ENCODE measurements at regions not wholly inside any gene's neighbourhood (a gene's known extent, or its start where the extent isn't known, plus 50 kb on each side); places are given as distances from the start of the nearest gene placed in this dataset.

DNA sequence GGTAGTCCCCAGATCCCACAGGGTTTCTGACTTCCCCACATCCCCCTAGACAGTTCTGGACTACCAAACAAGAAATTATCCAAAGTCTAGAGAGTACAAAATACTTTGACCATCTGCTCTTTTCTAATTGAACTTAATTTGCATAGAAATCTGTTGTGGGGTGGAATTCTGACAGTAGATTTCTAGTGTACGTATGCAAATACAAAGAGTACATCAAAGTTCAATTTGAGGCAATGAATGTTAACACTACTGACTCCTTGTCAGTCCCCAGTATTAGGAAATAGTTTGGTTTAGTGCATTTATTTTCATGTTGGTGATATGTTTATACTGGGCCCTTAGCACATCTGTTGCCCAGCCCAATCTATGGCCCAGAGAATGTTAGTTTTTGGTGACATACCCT lies 292.6 kb downstream of the CETN3 start:
- TF ChIP-seq POLR2AphosphoS5 (IDR thresholded peaks at IDR 0.05; ENCODE audit: low read depth, low read length) (no peak), POLR2A (IDR thresholded peaks at IDR 0.05; ENCODE audit: low read depth, low read length) (no peak), TAF1 (IDR thresholded peaks at IDR 0.05; ENCODE audit: borderline replicate concordance, low read depth, low read length) (no peak)

Measured in GM12892 (cell line).